Sigmoid colon (tissue), 4 donors: ENCODE measurements at regions not wholly inside any gene's neighbourhood (a gene's known extent, or its start where the extent isn't known, plus 50 kb on each side); places are given as distances from the start of the nearest gene placed in this dataset.
"Not testable (repeated sequence)": the region's sequence is repeated elsewhere in the genome, so short reads cannot be mapped to it uniquely, and the experiment has no call there.

Source experiments
- CTCF ChIP-seq, 4 experiments: fragments of 450-650 bp in 3 of 4; fragments of 200-600 bp in 1 of 4; IDR thresholded peaks; one replicate each; pipeline ENCODE4 v1.5.1; 2016 to 2019; ENCODE audit warnings: antibody characterized with exemption in 4 of 4, mild to moderate bottlenecking in 3 of 4, moderate library complexity in 2 of 4
- POLR2A ChIP-seq, 2 donors: fragments of 450-650 bp; IDR thresholded peaks; one replicate each; pipeline ENCODE4 v1.6.1; 2016; ENCODE audit warnings: antibody characterized with exemption in 2 of 2, mild to moderate bottlenecking in 2 of 2, moderate library complexity in 2 of 2
- POLR2AphosphoS5 ChIP-seq, 4 donors: sonication (generic); formaldehyde crosslinking; IDR thresholded peaks; one replicate each; pipeline ENCODE4 v1.6.1; 2017; ENCODE audit warnings: antibody characterized with exemption in 4 of 4

- not testable (repeated sequence) for TF ChIP-seq POLR2A, CTCF, POLR2AphosphoS5 (IDR thresholded peaks at IDR 0.05)
Observed at GRCh38 chr2:131922854-131923253, 238.9 kb downstream of the ANKRD30BL start.
